Neural progenitor cell (in vitro differentiated cells): ENCODE measurements at regions not wholly inside any gene's neighbourhood (a gene's known extent, or its start where the extent isn't known, plus 50 kb on each side); places are given as distances from the start of the nearest gene placed in this dataset.

Experiments used
- DNase-seq: peaks from one replicate; pipeline ENCODE4 v3.0.0-alpha.2; 2016; ENCODE audit warnings: low spot score
- H2AFZ ChIP-seq: fragments of 200-600 bp; sonication (generic); replicated peaks from 2 replicates; pipeline ENCODE4 v1.6.1; 2016; ENCODE audit warnings: antibody characterized with exemption
- H3F3A ChIP-seq: fragments of 200-600 bp; sonication (generic); 2 replicates; pipeline ENCODE4 v1.6.1; 2016; ENCODE audit warnings: antibody characterized with exemption, low read depth
- H3K27ac ChIP-seq: fragments of 200-600 bp; sonication (generic); 2 replicates; pipeline ENCODE4 v1.5.1; 2016; ENCODE audit warnings: mild to moderate bottlenecking
- H3K27me3 ChIP-seq: fragments of 200-600 bp; sonication (generic); 2 replicates; pipeline ENCODE4 v1.6.1; 2016; ENCODE audit warnings: mild to moderate bottlenecking, moderate library complexity
- H3K36me3 ChIP-seq: fragments of 200-600 bp; sonication (generic); 2 replicates; pipeline ENCODE4 v1.5.1; 2016
- H3K4me1 ChIP-seq: fragments of 200-600 bp; sonication (generic); 2 replicates; pipeline ENCODE4 v1.6.1; 2016; ENCODE audit warnings: mixed run types
- H3K4me2 ChIP-seq: fragments of 200-600 bp; sonication (generic); 2 replicates; pipeline ENCODE4 v1.6.1; 2016
- H3K4me3 ChIP-seq: fragments of 200-600 bp; sonication (generic); 2 replicates; pipeline ENCODE4 v1.5.1; 2016
- H3K79me2 ChIP-seq: fragments of 200-600 bp; sonication (generic); 2 replicates; pipeline ENCODE4 v1.6.1; 2016; ENCODE audit warnings: low read depth
- H3K9ac ChIP-seq: fragments of 200-600 bp; sonication (generic); 2 replicates; pipeline ENCODE4 v1.6.1; 2016
- H3K9me3 ChIP-seq: fragments of 200-600 bp; sonication (generic); 2 replicates; pipeline ENCODE4 v1.5.1; 2016; ENCODE audit warnings: low read depth
- H4K20me1 ChIP-seq: fragments of 200-600 bp; sonication (generic); 2 replicates; pipeline ENCODE4 v1.6.1; 2016; ENCODE audit warnings: low read depth
- H3K27ac Mint-ChIP-seq: 3 replicates; pipeline ENCODE4 v1.8.0; 2021; ENCODE audit warnings: mixed read lengths
- H3K27me3 Mint-ChIP-seq: 2 replicates; pipeline ENCODE4 v1.8.0; 2022; ENCODE audit warnings: low read depth, mild to moderate bottlenecking, inconsistent platforms, moderate library complexity, mixed read lengths; ENCODE audit not compliant: insufficient read depth
- H3K36me3 Mint-ChIP-seq: 3 replicates; pipeline ENCODE4 v1.8.0; 2021; ENCODE audit warnings: mixed read lengths
- H3K4me1 Mint-ChIP-seq: 3 replicates; pipeline ENCODE4 v1.8.0; 2021; ENCODE audit warnings: mixed read lengths
- H3K4me3 Mint-ChIP-seq: 3 replicates; pipeline ENCODE4 v1.8.0; 2021; ENCODE audit warnings: mild to moderate bottlenecking, moderate library complexity, mixed read lengths
- H3K9me3 Mint-ChIP-seq: 3 replicates; pipeline ENCODE4 v1.8.0; 2020; ENCODE audit warnings: mixed read lengths
- CTCF ChIP-seq: fragments of 200-600 bp; sonication (generic); IDR thresholded peaks from 2 replicates; pipeline ENCODE4 v1.5.1; 2017; ENCODE audit warnings: antibody characterized with exemption, mild to moderate bottlenecking
- EZH2 ChIP-seq: fragments of 200-600 bp; sonication (generic); IDR thresholded peaks from 2 replicates; pipeline ENCODE4 v1.6.1; 2017; ENCODE audit warnings: antibody characterized with exemption, mild to moderate bottlenecking, moderate library complexity
- EZH2phosphoT487 ChIP-seq: fragments of 200-600 bp; sonication (generic); IDR thresholded peaks from 2 replicates; pipeline ENCODE4 v1.6.1; 2017; ENCODE audit warnings: antibody characterized with exemption

- Histone ChIP-seq H2AFZ (no peak overlapping the region), H3K27ac (no peak overlapping the region), H3K79me2 (no peaks in the 10 kb centered on the region), H3K9ac (no peak overlapping the region), H3K27me3 (no peaks in the 10 kb centered on the region), H4K20me1 (no peaks in the 10 kb centered on the region), H3K36me3 (no peaks in the 10 kb centered on the region), H3K4me1 (peaks cover 5% of the 10 kb centered on the region), H3K4me3 (no peak overlapping the region), H3F3A (no peaks in the 10 kb centered on the region), H3K4me2 (no peak overlapping the region), H3K9me3 (no peaks in the 10 kb centered on the region)
- Mint-ChIP-seq H3K36me3 (no peaks in the 10 kb centered on the region), H3K4me3 (no peak overlapping the region), H3K4me1 (peaks cover 7% of the 10 kb centered on the region), H3K9me3 (no peaks in the 10 kb centered on the region), H3K27ac (no peak overlapping the region), H3K27me3 (peaks cover 6% of the 10 kb centered on the region)
- TF ChIP-seq EZH2, result no peak
- no peak for TF ChIP-seq EZH2phosphoT487
- TF ChIP-seq CTCF, result no peak
- DNase-seq, result no peak
Observed at GRCh38 chr5:7320701-7321301, 75.1 kb upstream of the ADCY2 start.

- Histone ChIP-seq H4K20me1 (no peaks in the 10 kb centered on the region), H3K9me3 (no peaks in the 10 kb centered on the region), H3K9ac (no peak overlapping the region), H3K79me2 (no peaks in the 10 kb centered on the region), H3K4me2 (no peak overlapping the region), H3K4me3 (no peak overlapping the region), H3K4me1 (no peaks in the 10 kb centered on the region), H3F3A (no peaks in the 10 kb centered on the region), H3K27me3 (no peaks in the 10 kb centered on the region), H2AFZ (peak overlapping the region; percentile 15), H3K36me3 (no peaks in the 10 kb centered on the region), H3K27ac (no peak overlapping the region)
- no peaks in the 10 kb centered on the region for H3K9me3 Mint-ChIP-seq
- H3K4me3 Mint-ChIP-seq, result no peak overlapping the region
- no peak for DNase-seq
- peaks cover 2% of the 10 kb centered on the region for H3K27me3 Mint-ChIP-seq
- H3K27ac Mint-ChIP-seq, result no peak overlapping the region
- TF ChIP-seq CTCF, result no peak
- no peak for TF ChIP-seq EZH2
- TF ChIP-seq EZH2phosphoT487, result no peak
- H3K36me3 Mint-ChIP-seq, result no peaks in the 10 kb centered on the region
- H3K4me1 Mint-ChIP-seq, result peaks cover 7% of the 10 kb centered on the region
Observed at GRCh38 chr5:7321724-7322123, 74.2 kb upstream of the ADCY2 start.

- no peaks in the 10 kb centered on the region for H3K36me3 ChIP-seq
- H3K27me3 ChIP-seq, result no peaks in the 10 kb centered on the region
- H4K20me1 ChIP-seq, result no peaks in the 10 kb centered on the region
- Mint-ChIP-seq H3K4me3 (no peak overlapping the region), H3K9me3 (no peaks in the 10 kb centered on the region), H3K27me3 (peaks cover 2% of the 10 kb centered on the region), H3K36me3 (no peaks in the 10 kb centered on the region), H3K27ac (no peak overlapping the region), H3K4me1 (peaks cover 18% of the 10 kb centered on the region)
- H2AFZ ChIP-seq, result no peak overlapping the region
- DNase-seq, result no peak
- no peak overlapping the region for H3K4me3 ChIP-seq
- no peak overlapping the region for H3K4me2 ChIP-seq
- H3K9ac ChIP-seq, result no peak overlapping the region
- no peaks in the 10 kb centered on the region for H3K4me1 ChIP-seq
- no peak overlapping the region for H3K27ac ChIP-seq
- no peaks in the 10 kb centered on the region for H3K79me2 ChIP-seq
- TF ChIP-seq CTCF, result no peak
- TF ChIP-seq EZH2, result no peak
- TF ChIP-seq EZH2phosphoT487, result no peak
- no peaks in the 10 kb centered on the region for H3K9me3 ChIP-seq
- no peaks in the 10 kb centered on the region for H3F3A ChIP-seq
Observed at GRCh38 chr5:7324919-7325318, 71.0 kb upstream of the ADCY2 start.
